ENCODE measurements at regions not wholly inside any gene's neighbourhood (a gene's known extent, or its start where the extent isn't known, plus 50 kb on each side); places are given as distances from the start of the nearest gene placed in this dataset.

- no peak overlapping the region for H3K4me3 ChIP-seq (ENCODE audit: low read length in 2 of 2)
- no peak overlapping the region for H3K27ac ChIP-seq (ENCODE audit: low read depth in 2 of 2, low read length in 2 of 2)
- H3K36me3 ChIP-seq (ENCODE audit: control insufficient read depth in 2 of 2, insufficient read depth in 2 of 2, low read length in 2 of 2), result no peaks in the 10 kb centered on the region
- no peaks in the 10 kb centered on the region for H3K27me3 ChIP-seq (ENCODE audit: control insufficient read depth in 2 of 2, insufficient read depth in 2 of 2, low read length in 2 of 2)
- no peak overlapping the region for H3K9ac ChIP-seq (ENCODE audit: low read depth in 1 of 2, low read length in 2 of 2)
- H3K9me3 ChIP-seq (ENCODE audit: control insufficient read depth in 2 of 2, low read length in 2 of 2), result no peaks in the 10 kb centered on the region
- no peaks in the 10 kb centered on the region for H3K4me1 ChIP-seq (ENCODE audit: control insufficient read depth in 2 of 2, insufficient read depth in 2 of 2, low read length in 2 of 2)
Observed at GRCh38 chr14:51576879-51577278, 74.8 kb upstream of the FRMD6 start.

- H3K36me3 ChIP-seq (ENCODE audit: control insufficient read depth in 2 of 2, insufficient read depth in 2 of 2, low read length in 2 of 2), result no peaks in the 10 kb centered on the region
- no peaks in the 10 kb centered on the region for H3K27me3 ChIP-seq (ENCODE audit: control insufficient read depth in 2 of 2, insufficient read depth in 2 of 2, low read length in 2 of 2)
- no peak overlapping the region for H3K4me3 ChIP-seq (ENCODE audit: low read length in 2 of 2)
- H3K9me3 ChIP-seq (ENCODE audit: control insufficient read depth in 2 of 2, low read length in 2 of 2), result no peaks in the 10 kb centered on the region
- H3K9ac ChIP-seq (ENCODE audit: low read depth in 1 of 2, low read length in 2 of 2), result no peak overlapping the region
- H3K27ac ChIP-seq (ENCODE audit: low read depth in 2 of 2, low read length in 2 of 2), result no peak overlapping the region
- H3K4me1 ChIP-seq (ENCODE audit: control insufficient read depth in 2 of 2, insufficient read depth in 2 of 2, low read length in 2 of 2), result no peaks in the 10 kb centered on the region
Observed at GRCh38 chr14:51578853-51579252, 72.9 kb upstream of the FRMD6 start.

GRCh38 chr14:51581017-51581881 is 70.5 kb upstream of the FRMD6 start:
- no peak overlapping the region for H3K27ac ChIP-seq (ENCODE audit: low read depth in 2 of 2, low read length in 2 of 2)
- no peaks in the 10 kb centered on the region for H3K4me1 ChIP-seq (ENCODE audit: control insufficient read depth in 2 of 2, insufficient read depth in 2 of 2, low read length in 2 of 2)
- no peaks in the 10 kb centered on the region for H3K9me3 ChIP-seq (ENCODE audit: control insufficient read depth in 2 of 2, low read length in 2 of 2)
- no peak overlapping the region for H3K9ac ChIP-seq (ENCODE audit: low read depth in 1 of 2, low read length in 2 of 2)
- no peaks in the 10 kb centered on the region for H3K36me3 ChIP-seq (ENCODE audit: control insufficient read depth in 2 of 2, insufficient read depth in 2 of 2, low read length in 2 of 2)
- H3K4me3 ChIP-seq (ENCODE audit: low read length in 2 of 2), result no peak overlapping the region
- no peaks in the 10 kb centered on the region for H3K27me3 ChIP-seq (ENCODE audit: control insufficient read depth in 2 of 2, insufficient read depth in 2 of 2, low read length in 2 of 2)

GRCh38 chr14:51582437-51582836 is 69.3 kb upstream of the FRMD6 start:
- Histone ChIP-seq H3K4me3 (ENCODE audit: low read length in 2 of 2) (no peak overlapping the region), H3K9ac (ENCODE audit: low read depth in 1 of 2, low read length in 2 of 2) (no peak overlapping the region), H3K27ac (ENCODE audit: low read depth in 2 of 2, low read length in 2 of 2) (no peak overlapping the region), H3K9me3 (ENCODE audit: control insufficient read depth in 2 of 2, low read length in 2 of 2) (no peaks in the 10 kb centered on the region), H3K4me1 (ENCODE audit: control insufficient read depth in 2 of 2, insufficient read depth in 2 of 2, low read length in 2 of 2) (no peaks in the 10 kb centered on the region), H3K36me3 (ENCODE audit: control insufficient read depth in 2 of 2, insufficient read depth in 2 of 2, low read length in 2 of 2) (no peaks in the 10 kb centered on the region), H3K27me3 (ENCODE audit: control insufficient read depth in 2 of 2, insufficient read depth in 2 of 2, low read length in 2 of 2) (no peaks in the 10 kb centered on the region)

GRCh38 chr14:51585055-51585454 is 66.7 kb upstream of the FRMD6 start:
- Histone ChIP-seq H3K27me3 (ENCODE audit: control insufficient read depth in 2 of 2, insufficient read depth in 2 of 2, low read length in 2 of 2) (no peaks in the 10 kb centered on the region), H3K36me3 (ENCODE audit: control insufficient read depth in 2 of 2, insufficient read depth in 2 of 2, low read length in 2 of 2) (no peaks in the 10 kb centered on the region), H3K9me3 (ENCODE audit: control insufficient read depth in 2 of 2, low read length in 2 of 2) (no peaks in the 10 kb centered on the region), H3K27ac (ENCODE audit: low read depth in 2 of 2, low read length in 2 of 2) (no peak overlapping the region), H3K4me1 (ENCODE audit: control insufficient read depth in 2 of 2, insufficient read depth in 2 of 2, low read length in 2 of 2) (no peaks in the 10 kb centered on the region), H3K9ac (ENCODE audit: low read depth in 1 of 2, low read length in 2 of 2) (no peak overlapping the region), H3K4me3 (ENCODE audit: low read length in 2 of 2) (no peak overlapping the region)

- H3K4me1 ChIP-seq (ENCODE audit: control insufficient read depth in 2 of 2, insufficient read depth in 2 of 2, low read length in 2 of 2), result no peaks in the 10 kb centered on the region
- H3K9ac ChIP-seq (ENCODE audit: low read depth in 1 of 2, low read length in 2 of 2), result no peak overlapping the region
- no peaks in the 10 kb centered on the region for H3K27me3 ChIP-seq (ENCODE audit: control insufficient read depth in 2 of 2, insufficient read depth in 2 of 2, low read length in 2 of 2)
- H3K36me3 ChIP-seq (ENCODE audit: control insufficient read depth in 2 of 2, insufficient read depth in 2 of 2, low read length in 2 of 2), result no peaks in the 10 kb centered on the region
- H3K4me3 ChIP-seq (ENCODE audit: low read length in 2 of 2), result no peak overlapping the region
- no peak overlapping the region for H3K27ac ChIP-seq (ENCODE audit: low read depth in 2 of 2, low read length in 2 of 2)
- H3K9me3 ChIP-seq (ENCODE audit: control insufficient read depth in 2 of 2, low read length in 2 of 2), result no peaks in the 10 kb centered on the region
Observed at GRCh38 chr14:51592836-51593235, 58.9 kb upstream of the FRMD6 start.

GRCh38 chr14:51593397-51593796 is 58.3 kb upstream of the FRMD6 start:
- no peak overlapping the region for H3K4me3 ChIP-seq (ENCODE audit: low read length in 2 of 2)
- H3K9me3 ChIP-seq (ENCODE audit: control insufficient read depth in 2 of 2, low read length in 2 of 2), result no peaks in the 10 kb centered on the region
- no peaks in the 10 kb centered on the region for H3K36me3 ChIP-seq (ENCODE audit: control insufficient read depth in 2 of 2, insufficient read depth in 2 of 2, low read length in 2 of 2)
- no peak overlapping the region for H3K27ac ChIP-seq (ENCODE audit: low read depth in 2 of 2, low read length in 2 of 2)
- H3K9ac ChIP-seq (ENCODE audit: low read depth in 1 of 2, low read length in 2 of 2), result no peak overlapping the region
- H3K4me1 ChIP-seq (ENCODE audit: control insufficient read depth in 2 of 2, insufficient read depth in 2 of 2, low read length in 2 of 2), result no peaks in the 10 kb centered on the region
- H3K27me3 ChIP-seq (ENCODE audit: control insufficient read depth in 2 of 2, insufficient read depth in 2 of 2, low read length in 2 of 2), result no peaks in the 10 kb centered on the region

GRCh38 chr14:51595881-51596455 is 55.7 kb upstream of the FRMD6 start:
- H3K4me3 ChIP-seq (ENCODE audit: low read length in 2 of 2), result no peak overlapping the region
- no peak overlapping the region for H3K9ac ChIP-seq (ENCODE audit: low read depth in 1 of 2, low read length in 2 of 2)
- no peak overlapping the region for H3K27ac ChIP-seq (ENCODE audit: low read depth in 2 of 2, low read length in 2 of 2)
- no peaks in the 10 kb centered on the region for H3K4me1 ChIP-seq (ENCODE audit: control insufficient read depth in 2 of 2, insufficient read depth in 2 of 2, low read length in 2 of 2)
- H3K27me3 ChIP-seq (ENCODE audit: control insufficient read depth in 2 of 2, insufficient read depth in 2 of 2, low read length in 2 of 2), result no peaks in the 10 kb centered on the region
- H3K36me3 ChIP-seq (ENCODE audit: control insufficient read depth in 2 of 2, insufficient read depth in 2 of 2, low read length in 2 of 2), result no peaks in the 10 kb centered on the region
- H3K9me3 ChIP-seq (ENCODE audit: control insufficient read depth in 2 of 2, low read length in 2 of 2), result no peaks in the 10 kb centered on the region

GRCh38 chr14:51596488-51597117 is 55.1 kb upstream of the FRMD6 start:
- H3K9me3 ChIP-seq (ENCODE audit: control insufficient read depth in 2 of 2, low read length in 2 of 2), result no peaks in the 10 kb centered on the region
- no peak overlapping the region for H3K4me3 ChIP-seq (ENCODE audit: low read length in 2 of 2)
- no peaks in the 10 kb centered on the region for H3K36me3 ChIP-seq (ENCODE audit: control insufficient read depth in 2 of 2, insufficient read depth in 2 of 2, low read length in 2 of 2)
- H3K27me3 ChIP-seq (ENCODE audit: control insufficient read depth in 2 of 2, insufficient read depth in 2 of 2, low read length in 2 of 2), result no peaks in the 10 kb centered on the region
- H3K9ac ChIP-seq (ENCODE audit: low read depth in 1 of 2, low read length in 2 of 2), result no peak overlapping the region
- no peak overlapping the region for H3K27ac ChIP-seq (ENCODE audit: low read depth in 2 of 2, low read length in 2 of 2)
- no peaks in the 10 kb centered on the region for H3K4me1 ChIP-seq (ENCODE audit: control insufficient read depth in 2 of 2, insufficient read depth in 2 of 2, low read length in 2 of 2)

GRCh38 chr14:51597261-51598001 is 54.3 kb upstream of the FRMD6 start:
- H3K4me3 ChIP-seq (ENCODE audit: low read length in 2 of 2), result no peak overlapping the region
- H3K9me3 ChIP-seq (ENCODE audit: control insufficient read depth in 2 of 2, low read length in 2 of 2), result no peaks in the 10 kb centered on the region
- no peaks in the 10 kb centered on the region for H3K36me3 ChIP-seq (ENCODE audit: control insufficient read depth in 2 of 2, insufficient read depth in 2 of 2, low read length in 2 of 2)
- H3K9ac ChIP-seq (ENCODE audit: low read depth in 1 of 2, low read length in 2 of 2), result no peak overlapping the region
- H3K27me3 ChIP-seq (ENCODE audit: control insufficient read depth in 2 of 2, insufficient read depth in 2 of 2, low read length in 2 of 2), result no peaks in the 10 kb centered on the region
- H3K4me1 ChIP-seq (ENCODE audit: control insufficient read depth in 2 of 2, insufficient read depth in 2 of 2, low read length in 2 of 2), result no peaks in the 10 kb centered on the region
- H3K27ac ChIP-seq (ENCODE audit: low read depth in 2 of 2, low read length in 2 of 2), result no peak overlapping the region
